HG02678 (cell line): ENCODE measurements at regions not wholly inside any gene's neighbourhood (a gene's known extent, or its start where the extent isn't known, plus 50 kb on each side); places are given as distances from the start of the nearest gene placed in this dataset.
A peak's percentile ranks its signal among the peaks of the same experiment; 100 is the strongest.
"Not testable (repeated sequence)": the region's sequence is repeated elsewhere in the genome, so short reads cannot be mapped to it uniquely, and the experiment has no call there.

Experiments used
- ATAC-seq: cut with Tn5 transposase; IDR thresholded peaks from one replicate; pipeline ENCODE4 v1.9.1; 2021; ENCODE audit warnings: mild to moderate bottlenecking, moderate library complexity; ENCODE audit not compliant: unreplicated experiment

DNA sequence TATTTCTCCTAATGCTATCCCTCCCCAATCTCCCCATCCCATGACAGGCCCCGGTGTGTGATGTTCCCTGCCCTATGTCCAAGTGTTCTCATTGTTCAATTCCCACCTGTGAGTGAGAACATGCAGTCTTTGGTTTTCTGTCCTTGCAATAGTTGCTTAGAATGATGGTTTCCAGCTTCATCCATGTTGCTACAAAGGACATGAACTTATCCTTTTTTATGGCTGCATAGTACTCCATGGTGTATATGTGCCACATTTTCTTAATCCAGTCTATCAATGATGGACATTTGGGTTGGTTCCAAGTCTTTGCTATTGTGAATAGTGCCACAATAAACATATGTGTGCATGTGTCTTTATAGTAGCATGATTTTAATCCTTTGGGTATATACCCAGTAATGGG lies 51.3 kb upstream of the RIOK2 start:
- not testable (repeated sequence) for ATAC-seq

GRCh38 chr5:97242341-97242740 lies 59.3 kb upstream of the RIOK2 start:
- no peak for ATAC-seq

DNA sequence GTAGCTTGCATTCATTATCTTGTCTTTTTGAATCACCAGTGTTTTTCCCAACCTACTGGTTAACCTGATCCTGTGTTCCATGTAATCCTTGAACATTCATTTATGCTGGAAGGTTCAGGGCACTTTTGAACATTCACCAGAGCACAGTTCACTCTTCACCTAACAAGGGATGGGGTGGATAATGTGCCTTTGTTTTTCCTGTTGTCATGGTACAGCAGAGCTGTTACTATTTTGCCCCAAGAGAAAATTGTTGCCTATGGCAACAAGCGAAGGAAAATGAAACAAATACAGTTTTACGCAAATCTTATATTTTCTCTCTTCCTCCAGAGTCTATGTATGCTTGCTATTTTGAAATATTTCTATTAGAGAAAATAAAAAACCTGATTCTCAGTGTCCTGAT lies 60.3 kb upstream of the RIOK2 start:
- no peak for ATAC-seq

GRCh38 chr5:97245386-97245785 lies 62.3 kb upstream of the RIOK2 start:
- no peak for ATAC-seq

DNA sequence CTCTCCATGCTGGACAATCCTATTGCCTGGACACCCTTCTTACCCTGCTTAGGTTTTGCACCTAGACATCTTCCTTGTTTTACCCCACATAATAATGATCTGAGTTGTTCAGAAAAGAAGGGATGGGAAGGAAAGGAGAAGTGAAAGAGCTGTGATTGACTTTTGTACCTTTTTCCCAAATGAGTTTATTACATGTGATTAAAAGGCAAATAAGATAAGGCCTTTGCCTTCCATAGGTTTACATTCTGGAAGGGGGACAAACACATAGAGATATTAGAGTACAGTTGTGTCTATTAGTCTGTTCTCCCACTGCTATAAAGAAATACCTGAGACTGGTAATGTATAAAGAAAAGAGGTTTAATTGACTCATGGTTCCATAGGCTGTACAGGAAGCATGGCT lies 67.1 kb upstream of the RIOK2 start:
- ATAC-seq = no peak

- ATAC-seq = no peak
Observed at GRCh38 chr5:97266076-97266475, 83.0 kb upstream of the RIOK2 start.

DNA sequence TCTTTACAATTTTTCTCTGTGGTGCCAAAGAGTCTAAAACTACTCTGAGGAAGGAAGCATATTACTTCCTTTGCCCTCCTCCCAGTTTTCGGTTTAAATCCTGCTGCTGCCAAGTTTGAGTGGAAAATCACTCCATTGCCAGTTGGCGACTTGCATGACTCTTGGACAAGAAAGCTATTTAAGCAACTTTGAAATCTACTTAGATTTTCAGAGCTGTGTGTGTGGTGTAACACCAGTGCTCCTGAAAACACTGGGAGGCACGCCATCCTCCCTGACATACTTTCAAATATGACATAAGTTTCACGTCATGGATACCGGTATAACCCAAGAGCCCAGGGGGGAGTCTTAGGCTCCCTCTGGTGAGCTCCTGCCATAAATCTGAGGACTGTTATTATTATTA lies 83.5 kb upstream of the RIOK2 start:
- no peak for ATAC-seq

DNA sequence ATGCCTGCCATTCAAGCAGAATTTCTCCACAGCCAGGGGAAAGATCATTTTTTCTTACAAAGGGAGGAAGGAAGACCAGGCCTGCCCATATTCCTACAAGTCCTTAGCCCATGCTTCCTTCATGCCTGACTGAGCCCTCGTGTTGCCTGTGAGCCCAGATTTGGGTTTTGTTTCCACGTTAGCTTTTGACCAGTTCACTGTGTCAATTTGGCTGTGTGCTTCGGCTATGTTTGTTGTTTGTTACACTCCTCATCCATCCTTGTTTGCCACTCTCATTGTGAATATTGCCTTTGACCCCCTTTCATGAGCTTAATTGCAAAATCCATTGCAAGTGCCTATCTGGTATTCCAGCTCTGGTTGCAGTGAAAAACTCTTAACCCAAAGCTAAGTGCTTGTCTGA lies 84.7 kb upstream of the RIOK2 start:
- ATAC-seq = no peak

DNA sequence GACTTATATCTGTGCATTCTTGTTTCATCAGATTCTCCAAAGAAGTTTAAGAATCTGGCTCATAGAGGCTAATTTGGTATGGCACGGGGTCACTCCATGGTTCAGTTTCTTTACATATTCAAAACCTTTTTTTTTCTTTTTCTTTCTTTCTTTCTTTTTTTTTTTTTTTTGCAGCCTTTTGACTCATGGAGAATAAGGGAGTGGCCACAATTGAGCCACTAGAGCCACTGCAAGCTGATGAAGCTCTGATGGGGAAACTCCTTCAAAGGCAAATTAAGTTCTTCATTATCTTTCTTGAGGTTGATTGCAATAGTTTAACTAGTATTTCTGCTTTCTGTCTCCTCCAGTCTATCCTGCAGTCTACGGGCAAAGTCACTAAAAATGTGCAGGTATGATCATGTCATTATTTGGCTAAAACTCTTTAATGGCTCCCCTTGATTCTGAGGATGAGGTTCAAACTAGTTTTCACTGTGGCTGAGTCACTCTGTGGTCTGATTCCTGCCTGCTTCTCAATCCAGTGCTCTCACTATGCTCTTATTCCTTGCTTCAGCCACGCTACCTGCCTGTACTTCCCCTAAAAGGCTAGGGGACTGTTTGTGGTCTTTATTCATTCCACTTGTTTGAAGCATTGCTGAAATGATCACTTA lies 93.5 kb upstream of the RIOK2 start:
- ATAC-seq = no peak

DNA sequence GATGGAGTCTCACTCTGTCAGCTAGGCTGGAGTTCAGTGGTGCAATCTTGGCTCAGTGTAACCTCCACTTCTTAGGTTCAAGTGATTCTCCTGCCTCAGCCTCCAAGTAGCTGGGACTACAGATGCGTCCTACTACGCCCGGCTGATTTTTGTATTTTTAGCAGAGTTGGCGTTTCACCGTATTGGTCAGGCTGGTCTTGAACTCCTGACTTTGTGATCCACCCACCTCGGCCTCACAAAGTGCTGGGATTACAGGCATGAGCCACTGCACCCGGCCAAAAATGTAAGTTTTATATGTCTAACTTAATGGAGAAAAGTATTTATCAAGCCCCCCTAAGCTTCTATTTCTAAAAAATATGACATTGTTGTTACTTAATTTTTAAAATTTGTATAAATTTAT lies 98.2 kb upstream of the RIOK2 start:
- ATAC-seq = no peak

DNA sequence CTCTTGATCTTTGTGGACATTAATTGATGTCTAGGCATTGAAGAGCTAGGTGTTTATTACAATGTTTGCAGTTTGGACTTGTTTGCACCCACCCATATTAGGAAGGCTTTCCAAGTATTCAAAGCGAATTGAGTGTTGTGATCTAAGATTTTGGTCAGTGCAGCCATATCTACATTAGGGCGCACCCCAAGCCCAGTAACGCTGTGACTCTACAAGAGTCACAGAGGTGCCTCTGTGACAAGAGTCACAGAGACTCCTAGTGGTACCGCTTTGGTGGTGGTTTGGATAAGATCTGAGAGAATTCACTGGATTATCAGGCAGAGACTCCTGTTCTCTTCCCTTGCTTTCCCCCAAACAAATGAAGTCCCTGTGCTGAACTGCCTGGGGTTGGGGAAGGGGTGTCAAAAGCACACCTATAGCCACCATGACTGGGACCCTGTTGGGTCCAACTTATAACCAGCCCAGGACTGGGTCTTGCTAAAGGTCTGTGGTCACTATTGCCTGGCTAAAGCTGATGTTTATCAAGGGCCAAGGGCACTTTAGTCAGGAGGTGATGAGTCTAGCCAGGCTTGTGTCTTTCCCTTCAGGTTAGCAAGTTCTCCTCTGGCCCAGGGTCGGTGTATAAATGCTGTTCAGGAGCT lies 114.1 kb upstream of the RIOK2 start:
- ATAC-seq = peak; percentile 98

- ATAC-seq = no peak
Observed at GRCh38 chr5:97297704-97298091, 114.7 kb upstream of the RIOK2 start.

DNA sequence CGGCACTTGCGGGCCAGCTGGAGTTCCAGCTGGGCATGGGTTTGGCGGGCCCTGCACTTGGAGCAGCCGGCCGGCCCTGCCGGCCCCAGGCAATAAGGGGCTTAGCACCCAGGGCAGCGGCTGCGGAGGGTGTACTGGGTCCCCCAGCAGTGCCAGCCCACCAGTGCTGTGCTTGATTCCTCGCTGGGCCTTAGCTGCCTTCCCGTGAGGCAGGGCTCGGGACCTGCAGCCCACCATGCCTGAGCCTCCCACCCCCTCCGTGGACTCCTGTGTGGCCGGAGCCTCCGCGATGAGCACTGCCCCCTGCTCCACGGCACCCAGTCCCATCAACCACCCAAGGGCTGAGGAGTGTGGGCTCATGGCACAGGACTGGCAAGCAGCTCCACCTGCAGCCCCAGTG lies 118.1 kb upstream of the RIOK2 start:
- ATAC-seq = not testable (repeated sequence)

DNA sequence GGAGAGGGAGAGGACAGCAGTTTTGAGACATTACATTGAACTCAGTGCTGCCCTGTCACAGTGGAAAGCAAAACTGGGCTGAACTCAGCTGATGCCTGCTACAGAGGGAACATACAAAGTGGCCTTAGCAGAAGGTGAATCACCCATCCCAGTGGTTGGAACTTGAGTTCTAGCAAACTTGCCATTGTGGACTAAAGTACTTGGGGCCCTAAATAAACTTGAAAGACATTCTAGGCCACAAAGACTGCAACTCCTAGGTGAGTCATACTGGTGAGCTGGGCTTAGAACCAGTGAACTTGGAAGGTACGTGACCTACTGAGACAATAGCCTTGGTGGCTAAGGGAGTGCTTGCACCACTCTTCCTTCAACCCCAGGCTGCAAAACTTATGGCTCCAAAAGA lies 155.7 kb upstream of the RIOK2 start:
- no peak for ATAC-seq

DNA sequence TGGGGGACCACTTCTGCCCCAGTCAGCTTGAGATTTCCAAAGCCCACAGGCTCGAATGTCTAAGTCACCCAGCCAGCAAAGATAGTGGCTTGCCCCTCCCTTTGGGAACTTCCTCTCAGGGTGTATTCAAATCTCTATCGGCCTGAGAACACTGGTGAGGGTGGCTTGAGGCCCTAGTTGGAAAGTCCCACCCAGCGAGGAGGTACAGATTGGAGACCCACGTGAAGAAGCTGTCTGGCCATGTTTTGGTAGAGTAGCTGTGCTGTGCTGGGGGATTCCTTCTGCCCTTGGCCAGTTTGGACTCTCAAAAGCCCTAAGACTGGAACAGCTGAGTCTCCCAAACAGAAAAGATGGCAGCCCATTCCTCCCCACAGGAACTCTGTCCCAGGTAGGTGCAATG lies 172.7 kb upstream of the RIOK2 start:
- peak; percentile 98 for ATAC-seq

DNA sequence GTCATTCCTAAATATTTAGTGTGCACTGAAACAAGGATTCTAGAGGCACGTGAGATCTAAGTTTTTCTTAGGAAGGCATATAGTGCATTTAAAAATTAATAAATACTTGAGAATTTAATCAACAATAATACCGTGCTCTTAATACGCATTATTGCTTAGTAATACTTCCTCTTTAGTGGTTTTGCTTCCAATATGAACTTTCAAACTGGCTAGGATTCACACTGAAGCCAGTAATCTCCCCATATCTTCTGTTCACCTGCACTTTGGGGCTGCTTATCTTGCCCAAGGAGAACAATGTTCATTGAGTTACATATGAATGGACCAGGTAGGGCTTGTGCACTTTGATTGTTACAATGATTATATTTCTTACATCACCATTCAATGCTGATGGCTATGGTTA lies 180.5 kb upstream of the RIOK2 start:
- no peak for ATAC-seq

- no peak for ATAC-seq
Observed at GRCh38 chr5:97364731-97365130, 181.7 kb upstream of the RIOK2 start.

GRCh38 chr5:97365163-97365845 lies 182.3 kb upstream of the RIOK2 start:
- no peak for ATAC-seq

DNA sequence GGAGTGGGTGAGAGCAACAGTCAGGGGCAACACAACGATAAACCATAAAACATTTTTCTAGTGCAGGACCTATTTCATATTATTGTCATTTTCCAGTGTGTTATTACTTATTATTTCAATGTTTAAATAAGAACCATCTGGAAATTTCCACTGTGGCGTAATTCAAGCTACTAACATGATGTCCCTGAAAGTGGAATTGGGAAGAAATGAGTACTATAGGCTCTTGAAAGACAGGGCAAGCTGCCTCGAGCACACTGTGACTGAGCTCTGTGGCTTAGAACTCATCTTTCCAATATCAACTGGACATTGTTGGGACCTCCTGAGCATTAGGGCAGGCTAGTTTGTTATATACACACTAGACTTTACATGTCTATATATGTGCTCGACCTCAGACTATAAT lies 182.9 kb upstream of the RIOK2 start:
- ATAC-seq = no peak

DNA sequence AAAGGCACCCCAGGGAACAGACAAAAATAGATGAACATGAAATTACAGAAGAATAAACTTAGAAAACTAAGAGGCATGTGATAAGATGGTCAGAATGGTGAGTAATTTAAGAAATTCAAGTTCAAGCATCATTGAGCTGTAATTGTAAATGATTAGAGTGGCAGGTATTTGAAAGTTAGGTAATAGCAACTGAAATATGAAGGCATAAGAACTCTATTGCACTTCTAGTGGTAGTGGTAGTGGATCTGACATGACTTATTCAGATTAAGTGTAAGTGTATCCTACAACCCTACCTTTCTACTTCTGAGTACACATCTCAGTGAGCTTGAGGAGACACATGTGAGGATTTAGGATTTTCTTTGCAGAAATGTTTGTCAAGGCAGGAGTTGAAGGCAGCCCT lies 192.9 kb upstream of the RIOK2 start:
- ATAC-seq = no peak

- no peak for ATAC-seq
Observed at GRCh38 chr5:97377582-97377981, 194.5 kb upstream of the RIOK2 start.

GRCh38 chr5:97383996-97384395 lies 200.9 kb upstream of the RIOK2 start:
- ATAC-seq = no peak
